ENCODE measurements at regions not wholly inside any gene's neighbourhood (a gene's known extent, or its start where the extent isn't known, plus 50 kb on each side); places are given as distances from the start of the nearest gene placed in this dataset.

- ATAC-seq = peak; percentile 58 to 74
- DNase-seq = no peak
- intact Hi-C loops (cut with DNase I) = no loop called here
These were observed 96.8 kb downstream of the SINHCAF start for GRCh38 chr12:31228811-31229792.

- DNase-seq (no peak), ATAC-seq (no peak)
- intact Hi-C loops (cut with DNase I) = loop anchor here in 1 of 2 donors (10.0 kb wide), 1 partner anchor 245 kb away; no protein-coding TSS in a partner anchor
These were observed 95.9 kb downstream of the SINHCAF start for GRCh38 chr12:31230004-31230403.

Data from left cardiac atrium (tissue), 4 donors.